Endothelial cell of umbilical vein (primary cell): ENCODE measurements at regions not wholly inside any gene's neighbourhood (a gene's known extent, or its start where the extent isn't known, plus 50 kb on each side); places are given as distances from the start of the nearest gene placed in this dataset.
"Not testable (repeated sequence)": the region's sequence is repeated elsewhere in the genome, so short reads cannot be mapped to it uniquely, and the experiment has no call there.

Experiments
- BruUV-seq: library from RNA; stranded (reverse); fragments of 400-500 nt; replicated peaks from 2 replicates; lab custom pipeline; 2021; lab: Mats Ljungman, UMichigan
- CTCF ChIA-PET: fragments of 300-600, 350-600 bp; sonication (Branson Sonifier 250); formaldehyde crosslinking; loops from one replicate; lab custom pipeline; 2021; ENCODE audit warnings: antibody characterized with exemption, inconsistent platforms; lab: Charles Lee
- POLR2A ChIA-PET: fragments of 300-600, 350-600 bp; sonication (Branson Sonifier 250); formaldehyde crosslinking; loops from one replicate; lab custom pipeline; 2021; ENCODE audit warnings: antibody characterized with exemption, inconsistent platforms; lab: Charles Lee
- DNase-seq: peaks from one replicate; pipeline ENCODE4 v3.0.0-alpha.2; 2011; ENCODE audit warnings: low read depth, low spot score
- FAIRE-seq: peaks from 2 replicates; lab custom pipeline; 2011; peaks lifted over from hg19 to GRCh38; lab: Jason Lieb, UNC
- H2AFZ ChIP-seq: 2 replicates; pipeline ENCODE4 v1.6.0; 2012; ENCODE audit warnings: low read depth, low read length, control low read depth, inconsistent platforms
- H3K27ac ChIP-seq: 2 replicates; pipeline ENCODE4 v1.5.1; 2011; ENCODE audit warnings: low read depth, mild to moderate bottlenecking, control low read depth, low read length, moderate library complexity; ENCODE audit not compliant: insufficient read depth
- H3K27me3 ChIP-seq, 2 experiments: 2 replicates each; pipeline versions ENCODE4 v1.6.0 to v1.6.1; 2011; ENCODE audit warnings: low read length in 2 of 2, mixed read lengths in 1 of 2; ENCODE audit not compliant: control insufficient read depth in 2 of 2, insufficient read depth in 2 of 2
- H3K36me3 ChIP-seq, 2 experiments: 2 replicates in 1 of 2; 3 replicates in 1 of 2; pipeline ENCODE4 v1.5.1; 2011; ENCODE audit warnings: low read length in 2 of 2, mild to moderate bottlenecking in 1 of 2, moderate library complexity in 1 of 2; ENCODE audit not compliant: control insufficient read depth in 2 of 2, insufficient read depth in 2 of 2; ENCODE audit errors: extremely low read depth in 1 of 2
- H3K4me1 ChIP-seq: 3 replicates; pipeline ENCODE4 v1.5.1; 2011; ENCODE audit warnings: mild to moderate bottlenecking, low read length; ENCODE audit not compliant: control insufficient read depth, insufficient read depth; ENCODE audit errors: extremely low read depth
- H3K4me2 ChIP-seq: 2 replicates; pipeline ENCODE4 v1.6.1; 2011; ENCODE audit warnings: low read length, control low read depth, mixed read lengths; ENCODE audit not compliant: insufficient read depth
- H3K4me3 ChIP-seq, 3 experiments: fragments of 200-600 bp in 1 of 3; sonication (generic), shearing (Covaris generic) in 1 of 3; replicated peaks in 1 of 3; 2 replicates each; pipeline ENCODE4 v1.5.1; 2011 to 2016; ENCODE audit warnings: control low read depth in 3 of 3, low read length in 3 of 3, mild to moderate bottlenecking in 2 of 3, inconsistent platforms in 1 of 3, low read depth in 1 of 3, moderate library complexity in 1 of 3; ENCODE audit not compliant: insufficient read depth in 1 of 3
- H3K79me2 ChIP-seq: 2 replicates; pipeline ENCODE4 v1.6.0; 2012; ENCODE audit warnings: low read length, inconsistent platforms; ENCODE audit not compliant: control insufficient read depth, insufficient read depth
- H3K9ac ChIP-seq: replicated peaks from 2 replicates; pipeline ENCODE3; 2011; ENCODE audit warnings: low read length, control low read depth; ENCODE audit not compliant: insufficient read depth; ENCODE audit errors: extremely low read depth
- H3K9me1 ChIP-seq: replicated peaks from 3 replicates; pipeline ENCODE4 v1.6.0; 2011; ENCODE audit warnings: mild to moderate bottlenecking, low read length; ENCODE audit not compliant: control insufficient read depth, insufficient read depth; ENCODE audit errors: extremely low read depth
- H3K9me3 ChIP-seq: replicated peaks from 2 replicates; pipeline ENCODE4 v1.5.1; 2012; ENCODE audit warnings: low read length, inconsistent platforms; ENCODE audit not compliant: control insufficient read depth, insufficient read depth
- H4K20me1 ChIP-seq: replicated peaks from 2 replicates; pipeline ENCODE3; 2011; ENCODE audit warnings: mild to moderate bottlenecking, low read length; ENCODE audit not compliant: control insufficient read depth, insufficient read depth; ENCODE audit errors: extremely low read depth
- CTCF ChIP-seq, 2 donors: IDR thresholded peaks; 1 replicate in 1 of 2; 2 replicates in 1 of 2; pipeline ENCODE4 v1.5.1; 2011; ENCODE audit warnings: low read length in 2 of 2, mild to moderate bottlenecking in 2 of 2, moderate library complexity in 2 of 2, control low read depth in 1 of 2, inconsistent platforms in 1 of 2, low read depth in 1 of 2; ENCODE audit not compliant: insufficient read depth in 1 of 2; ENCODE audit errors: extremely low read depth in 1 of 2
- EZH2 ChIP-seq: IDR thresholded peaks from 2 replicates; pipeline ENCODE4 v1.6.1; 2012; ENCODE audit warnings: borderline replicate concordance, low read depth, mild to moderate bottlenecking, moderate library complexity, low read length, inconsistent platforms; ENCODE audit not compliant: severe bottlenecking
- FOS ChIP-seq: IDR thresholded peaks from 2 replicates; pipeline ENCODE4 v1.6.1; 2011; ENCODE audit warnings: mild to moderate bottlenecking, low read length, moderate library complexity, borderline replicate concordance; ENCODE audit not compliant: insufficient read depth
- GATA2 ChIP-seq: IDR thresholded peaks from 2 replicates; pipeline ENCODE4 v1.7.0; 2011; ENCODE audit warnings: low read depth, mild to moderate bottlenecking, moderate library complexity, mixed read lengths, low read length; ENCODE audit not compliant: insufficient read length, insufficient read depth
- JUN ChIP-seq: IDR thresholded peaks from 2 replicates; pipeline ENCODE4 v1.6.1; 2011; ENCODE audit warnings: borderline replicate concordance, low read depth; ENCODE audit not compliant: insufficient read length, insufficient read depth
- MAX ChIP-seq: IDR thresholded peaks from 2 replicates; pipeline ENCODE4 v1.6.1; 2011; ENCODE audit not compliant: insufficient read depth, insufficient read length
- MYC ChIP-seq: IDR thresholded peaks from one replicate; pipeline ENCODE4 v1.6.1; 2011; ENCODE audit warnings: mild to moderate bottlenecking, low read depth, low read length
- POLR2A ChIP-seq: IDR thresholded peaks from 2 replicates; pipeline ENCODE4 v1.6.1; 2012; ENCODE audit warnings: low read depth, mild to moderate bottlenecking, control low read depth, low read length
- POLR2AphosphoS5 ChIP-seq: IDR thresholded peaks from 2 replicates; pipeline ENCODE4 v1.6.1; 2012; ENCODE audit warnings: low read depth, mild to moderate bottlenecking, control low read depth, low read length, moderate library complexity; ENCODE audit not compliant: insufficient read depth
- dilution Hi-C: fragments of 300-500 bp; cut with MboI; formaldehyde crosslinking; loops from one replicate; pipeline ENCODE4 v1.15.0; 2019; ENCODE audit warnings: low sequenced_read_pairs; ENCODE audit not compliant: extremely low pct_ligation_motif_present
- intact Hi-C: fragments of 100-400 bp; cut with micrococcal nuclease; formaldehyde crosslinking; loops from one replicate; pipeline ENCODE4 v1.10.0; 2022

GRCh38 chr9:115341426-115341825, 223.5 kb upstream of the TNC start:
- H3K27ac ChIP-seq = no peak overlapping the region
- H3K4me3 ChIP-seq = no peak overlapping the region
- POLR2A ChIA-PET = no interaction called here
- H3K27me3 ChIP-seq = no peaks in the 10 kb centered on the region
- no peak overlapping the region for H3K4me2 ChIP-seq
- no peaks in the 10 kb centered on the region for H3K9me3 ChIP-seq
- TF ChIP-seq JUN (no peak), CTCF (IDR thresholded peaks at IDR 0.05; ENCODE audit: extremely low read depth in 1 of 2, insufficient read depth in 1 of 2, low read depth in 1 of 2, low read length in 2 of 2) (no peak), EZH2 (no peak), MYC (no peak), FOS (no peak), MAX (no peak), POLR2AphosphoS5 (no peak), POLR2A (no peak), GATA2 (no peak)
- FAIRE-seq (no peak), DNase-seq (no peak)
- H3K9me1 ChIP-seq = no peaks in the 10 kb centered on the region
- CTCF ChIA-PET = no interaction called here
- dilution Hi-C loops (no loop called here), intact Hi-C loops (no loop called here)
- no peaks in the 10 kb centered on the region for H4K20me1 ChIP-seq
- H2AFZ ChIP-seq = no peak overlapping the region
- no TSS peak for BruUV-seq
- H3K36me3 ChIP-seq = no peaks in the 10 kb centered on the region
- H3K4me1 ChIP-seq = no peaks in the 10 kb centered on the region
- no peak overlapping the region for H3K9ac ChIP-seq
- H3K79me2 ChIP-seq = no peaks in the 10 kb centered on the region

- H3K9me1 ChIP-seq = not testable (repeated sequence)
These were observed 229.8 kb upstream of the TNC start for GRCh38 chr9:115347776-115348175.

GRCh38 chr9:115348936-115349335, 231.0 kb upstream of the TNC start:
- H3K79me2 ChIP-seq, H2AFZ ChIP-seq, POLR2A ChIA-PET, FAIRE-seq, H3K4me1 ChIP-seq, H3K9me3 ChIP-seq, CTCF ChIA-PET, H3K27me3 ChIP-seq, DNase-seq, H4K20me1 ChIP-seq, H3K4me3 ChIP-seq, intact Hi-C loops, H3K9me1 ChIP-seq, H3K27ac ChIP-seq, H3K4me2 ChIP-seq, BruUV-seq, H3K9ac ChIP-seq, H3K36me3 ChIP-seq, dilution Hi-C loops: not testable (repeated sequence)

More at GRCh38 chr9:115347776-115348175, 229.8 kb upstream of the TNC start:
- H4K20me1 ChIP-seq, H3K9ac ChIP-seq, H3K27ac ChIP-seq, CTCF ChIA-PET, FAIRE-seq, H3K27me3 ChIP-seq, BruUV-seq, dilution Hi-C loops, DNase-seq, H3K4me2 ChIP-seq, H3K9me3 ChIP-seq, H2AFZ ChIP-seq, POLR2A ChIA-PET, H3K36me3 ChIP-seq, H3K4me3 ChIP-seq, H3K4me1 ChIP-seq, H3K79me2 ChIP-seq, intact Hi-C loops: not testable (repeated sequence)
